WI38 (cell line): ENCODE measurements at regions not wholly inside any gene's neighbourhood (a gene's known extent, or its start where the extent isn't known, plus 50 kb on each side); places are given as distances from the start of the nearest gene placed in this dataset.
A peak's percentile ranks its signal among the peaks of the same experiment; 100 is the strongest.
"Not testable (repeated sequence)": the region's sequence is repeated elsewhere in the genome, so short reads cannot be mapped to it uniquely, and the experiment has no call there.

Experiments
- H3K4me3 ChIP-seq: 2 replicates; pipeline ENCODE4 v1.5.1; 2011; ENCODE audit warnings: low read depth, mild to moderate bottlenecking, control low read depth, low read length
- TF ChIP-seq, protein P1 (sequence below): IDR thresholded peaks from 2 replicates; pipeline ENCODE4 v1.5.1; 2012; ENCODE audit warnings: low read depth, mild to moderate bottlenecking, control low read depth, low read length

DNA sequence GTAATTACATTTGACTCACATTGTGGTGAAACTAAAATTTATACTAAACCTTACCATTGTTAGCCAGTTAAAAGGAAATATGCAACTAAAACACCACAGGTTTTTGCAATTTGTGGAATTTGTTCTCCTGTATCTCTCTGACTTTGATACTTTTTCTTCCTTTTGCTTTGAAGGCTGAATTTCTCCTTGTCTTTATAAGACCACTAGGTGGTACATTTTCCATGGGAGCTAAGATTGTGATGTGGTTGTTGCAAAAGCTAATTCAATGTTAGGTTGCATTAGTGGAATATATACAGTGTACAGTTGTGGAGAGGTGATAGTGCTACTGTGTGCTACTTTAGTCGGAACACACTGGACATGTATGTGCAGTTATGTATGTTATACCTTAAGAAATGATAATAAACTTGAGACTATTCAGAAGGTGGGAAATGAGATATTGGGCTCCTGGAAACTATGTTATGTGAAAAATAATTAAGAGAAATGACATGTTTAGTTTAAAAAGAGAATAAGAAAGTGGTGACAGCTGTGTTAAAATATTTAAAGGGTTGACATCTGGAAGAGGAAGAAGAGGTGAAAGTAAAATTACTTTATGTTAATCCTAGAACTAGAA, 70.3 kb downstream of the ARL9 start:
- no peak overlapping the region for H3K4me3 ChIP-seq
- TF ChIP-seq, protein P1, sequence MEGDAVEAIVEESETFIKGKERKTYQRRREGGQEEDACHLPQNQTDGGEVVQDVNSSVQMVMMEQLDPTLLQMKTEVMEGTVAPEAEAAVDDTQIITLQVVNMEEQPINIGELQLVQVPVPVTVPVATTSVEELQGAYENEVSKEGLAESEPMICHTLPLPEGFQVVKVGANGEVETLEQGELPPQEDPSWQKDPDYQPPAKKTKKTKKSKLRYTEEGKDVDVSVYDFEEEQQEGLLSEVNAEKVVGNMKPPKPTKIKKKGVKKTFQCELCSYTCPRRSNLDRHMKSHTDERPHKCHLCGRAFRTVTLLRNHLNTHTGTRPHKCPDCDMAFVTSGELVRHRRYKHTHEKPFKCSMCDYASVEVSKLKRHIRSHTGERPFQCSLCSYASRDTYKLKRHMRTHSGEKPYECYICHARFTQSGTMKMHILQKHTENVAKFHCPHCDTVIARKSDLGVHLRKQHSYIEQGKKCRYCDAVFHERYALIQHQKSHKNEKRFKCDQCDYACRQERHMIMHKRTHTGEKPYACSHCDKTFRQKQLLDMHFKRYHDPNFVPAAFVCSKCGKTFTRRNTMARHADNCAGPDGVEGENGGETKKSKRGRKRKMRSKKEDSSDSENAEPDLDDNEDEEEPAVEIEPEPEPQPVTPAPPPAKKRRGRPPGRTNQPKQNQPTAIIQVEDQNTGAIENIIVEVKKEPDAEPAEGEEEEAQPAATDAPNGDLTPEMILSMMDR = peak; percentile 31; the same call in 1 of the 2 replicates

DNA sequence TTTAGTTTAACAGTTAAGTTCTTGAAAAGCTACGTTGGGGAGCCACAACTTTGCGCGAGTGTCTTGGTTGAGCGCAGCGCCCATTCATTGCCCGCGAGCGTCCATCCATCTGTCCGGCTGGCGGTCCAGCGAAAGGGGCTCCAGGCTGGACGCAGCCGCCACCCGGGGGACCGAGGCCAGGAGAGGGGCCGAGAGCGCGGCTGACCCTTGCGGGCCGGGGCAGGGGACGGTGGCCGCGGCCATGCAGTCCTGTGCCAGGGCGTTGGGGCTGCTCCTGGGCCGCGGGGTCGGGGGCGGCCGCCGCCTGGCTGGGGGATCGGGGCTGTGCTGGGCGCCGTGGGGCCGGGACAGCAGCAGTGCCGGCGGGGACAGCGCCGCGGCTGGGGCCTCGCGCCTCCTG, 86.8 kb downstream of the ARL9 start:
- H3K4me3 ChIP-seq = not testable (repeated sequence)
